Fibroblast of the aortic adventitia (primary cell): ENCODE measurements at regions not wholly inside any gene's neighbourhood (a gene's known extent, or its start where the extent isn't known, plus 50 kb on each side); places are given as distances from the start of the nearest gene placed in this dataset.

Source experiments
- DNase-seq: peaks from one replicate; pipeline ENCODE4 v3.0.0-alpha.2; 2010; ENCODE audit warnings: low read depth
- H3K4me3 ChIP-seq: 2 replicates; pipeline ENCODE4 v1.5.1; 2011; ENCODE audit warnings: low read depth, mild to moderate bottlenecking, control low read depth, low read length, moderate library complexity
- TF ChIP-seq, protein P1 (sequence below): IDR thresholded peaks from 2 replicates; pipeline ENCODE4 v1.5.1; 2011; ENCODE audit warnings: mild to moderate bottlenecking, low read length, control low read depth, inconsistent platforms; ENCODE audit not compliant: insufficient read depth

DNA sequence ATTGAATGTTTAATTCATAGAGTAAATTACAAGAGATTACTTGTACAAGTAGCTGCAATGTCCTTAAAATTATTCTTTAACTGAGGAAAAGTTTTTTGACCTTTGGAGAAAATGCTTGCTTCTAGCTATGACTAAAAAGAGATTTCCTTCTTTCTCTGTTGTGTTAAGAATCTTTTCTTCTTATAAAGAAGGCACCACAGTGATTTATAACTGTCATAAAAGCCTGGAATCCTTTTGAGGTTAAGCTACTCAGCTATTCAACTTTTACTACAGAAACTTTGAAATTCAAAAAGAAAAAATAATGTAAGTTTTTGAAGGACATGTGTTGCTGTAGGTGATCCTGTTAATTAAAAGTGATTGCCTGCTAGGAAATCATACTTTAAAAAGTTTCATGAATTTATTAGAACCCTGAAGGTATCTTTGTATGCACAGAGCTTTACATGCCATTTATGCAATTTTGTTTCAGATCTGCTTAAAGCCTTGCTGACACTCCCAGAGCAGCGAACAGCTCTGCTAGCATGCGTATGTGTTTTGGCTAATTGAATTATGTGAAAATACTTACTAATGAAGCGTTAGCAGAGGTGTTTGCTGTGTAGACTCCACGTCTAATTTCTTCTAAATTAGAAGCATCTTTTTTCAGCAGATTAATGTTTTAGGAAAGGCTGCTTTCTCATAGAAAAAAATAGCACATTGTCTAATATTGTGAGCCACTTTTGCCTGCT is 94.7 kb upstream of the SMYD2 start:
- no peak overlapping the region for H3K4me3 ChIP-seq
- TF ChIP-seq, protein P1, sequence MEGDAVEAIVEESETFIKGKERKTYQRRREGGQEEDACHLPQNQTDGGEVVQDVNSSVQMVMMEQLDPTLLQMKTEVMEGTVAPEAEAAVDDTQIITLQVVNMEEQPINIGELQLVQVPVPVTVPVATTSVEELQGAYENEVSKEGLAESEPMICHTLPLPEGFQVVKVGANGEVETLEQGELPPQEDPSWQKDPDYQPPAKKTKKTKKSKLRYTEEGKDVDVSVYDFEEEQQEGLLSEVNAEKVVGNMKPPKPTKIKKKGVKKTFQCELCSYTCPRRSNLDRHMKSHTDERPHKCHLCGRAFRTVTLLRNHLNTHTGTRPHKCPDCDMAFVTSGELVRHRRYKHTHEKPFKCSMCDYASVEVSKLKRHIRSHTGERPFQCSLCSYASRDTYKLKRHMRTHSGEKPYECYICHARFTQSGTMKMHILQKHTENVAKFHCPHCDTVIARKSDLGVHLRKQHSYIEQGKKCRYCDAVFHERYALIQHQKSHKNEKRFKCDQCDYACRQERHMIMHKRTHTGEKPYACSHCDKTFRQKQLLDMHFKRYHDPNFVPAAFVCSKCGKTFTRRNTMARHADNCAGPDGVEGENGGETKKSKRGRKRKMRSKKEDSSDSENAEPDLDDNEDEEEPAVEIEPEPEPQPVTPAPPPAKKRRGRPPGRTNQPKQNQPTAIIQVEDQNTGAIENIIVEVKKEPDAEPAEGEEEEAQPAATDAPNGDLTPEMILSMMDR: no peak
- DNase-seq: no peak

DNA sequence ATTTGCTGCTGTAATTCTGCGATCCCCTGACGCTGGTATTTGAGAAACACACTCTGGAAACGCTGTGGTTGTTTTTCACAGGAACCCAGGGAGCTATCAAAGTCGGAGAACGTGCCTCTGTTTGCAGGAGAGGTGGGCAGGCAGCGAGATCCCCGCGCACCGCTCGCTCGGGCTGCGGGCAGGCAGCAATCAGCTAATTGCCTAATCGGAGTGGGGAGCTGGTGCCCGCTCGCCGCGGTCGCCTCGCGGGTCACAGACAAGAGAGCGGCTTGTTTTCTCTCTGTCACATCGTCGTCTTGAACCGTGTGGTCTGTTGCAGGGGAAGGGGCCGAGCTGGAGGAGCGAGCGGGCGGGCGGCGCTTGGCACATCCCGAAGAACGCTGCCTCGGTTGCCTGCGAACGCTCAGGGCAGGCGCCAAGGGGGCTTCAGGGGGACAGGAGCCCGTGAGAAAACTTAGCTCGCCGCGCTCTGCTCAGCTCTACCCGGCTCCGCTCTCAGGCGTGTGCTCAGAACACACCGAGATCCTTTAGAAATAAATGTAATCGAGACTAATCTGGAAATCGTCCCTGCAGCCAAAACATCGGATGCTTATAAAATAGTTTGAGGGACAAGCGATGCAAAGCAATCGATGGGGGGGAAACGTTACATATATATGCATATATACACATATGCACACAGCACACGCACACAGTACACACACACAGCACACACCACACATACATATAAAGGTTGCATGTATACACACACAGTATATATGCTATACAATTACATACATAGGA is 93.6 kb upstream of the SMYD2 start:
- DNase-seq: no peak
- TF ChIP-seq, protein P1: no peak
- H3K4me3 ChIP-seq: peak overlapping the region; percentile 44

DNA sequence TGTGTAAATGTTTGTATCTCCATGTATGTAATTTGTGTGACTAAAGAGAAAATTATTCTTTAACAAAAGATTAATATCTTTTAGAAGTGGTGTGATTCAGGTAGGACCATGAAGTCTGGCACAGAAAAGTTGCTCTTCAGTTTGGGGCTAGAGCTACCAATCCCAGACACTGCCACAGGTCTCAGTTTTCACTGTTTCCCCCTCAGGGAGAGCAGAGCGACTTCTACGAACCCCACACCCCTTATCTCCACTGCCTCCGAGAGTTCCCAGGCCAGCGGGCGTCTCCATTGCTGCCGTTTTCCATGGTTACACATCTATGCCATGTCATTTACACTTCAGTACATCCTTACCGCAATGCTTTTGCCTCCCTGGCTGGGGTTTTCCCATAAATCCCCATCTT is 93.0 kb upstream of the SMYD2 start:
- no peak overlapping the region for H3K4me3 ChIP-seq
- no peak for DNase-seq
- TF ChIP-seq, protein P1: no peak

DNA sequence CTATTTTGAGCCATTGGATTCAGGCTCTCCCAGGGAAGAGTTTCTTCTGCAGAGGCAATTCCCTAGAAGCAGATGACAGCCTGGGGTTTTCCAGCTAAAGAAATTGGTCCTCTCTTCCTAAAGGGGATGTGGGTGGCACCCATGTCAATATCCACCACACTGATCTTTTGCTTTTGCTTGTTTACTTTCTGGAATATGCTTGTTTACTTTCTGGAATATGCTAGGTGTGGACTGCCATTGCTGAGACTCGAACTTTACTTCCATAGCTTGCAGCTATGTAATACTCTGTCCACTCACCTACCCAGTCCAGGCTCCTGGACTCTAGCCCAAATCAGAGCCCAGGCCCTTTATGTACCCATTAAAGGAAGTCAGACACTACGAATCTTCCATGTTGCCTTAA is 92.1 kb upstream of the SMYD2 start:
- no peak for DNase-seq
- TF ChIP-seq, protein P1: no peak
- no peak overlapping the region for H3K4me3 ChIP-seq

DNA sequence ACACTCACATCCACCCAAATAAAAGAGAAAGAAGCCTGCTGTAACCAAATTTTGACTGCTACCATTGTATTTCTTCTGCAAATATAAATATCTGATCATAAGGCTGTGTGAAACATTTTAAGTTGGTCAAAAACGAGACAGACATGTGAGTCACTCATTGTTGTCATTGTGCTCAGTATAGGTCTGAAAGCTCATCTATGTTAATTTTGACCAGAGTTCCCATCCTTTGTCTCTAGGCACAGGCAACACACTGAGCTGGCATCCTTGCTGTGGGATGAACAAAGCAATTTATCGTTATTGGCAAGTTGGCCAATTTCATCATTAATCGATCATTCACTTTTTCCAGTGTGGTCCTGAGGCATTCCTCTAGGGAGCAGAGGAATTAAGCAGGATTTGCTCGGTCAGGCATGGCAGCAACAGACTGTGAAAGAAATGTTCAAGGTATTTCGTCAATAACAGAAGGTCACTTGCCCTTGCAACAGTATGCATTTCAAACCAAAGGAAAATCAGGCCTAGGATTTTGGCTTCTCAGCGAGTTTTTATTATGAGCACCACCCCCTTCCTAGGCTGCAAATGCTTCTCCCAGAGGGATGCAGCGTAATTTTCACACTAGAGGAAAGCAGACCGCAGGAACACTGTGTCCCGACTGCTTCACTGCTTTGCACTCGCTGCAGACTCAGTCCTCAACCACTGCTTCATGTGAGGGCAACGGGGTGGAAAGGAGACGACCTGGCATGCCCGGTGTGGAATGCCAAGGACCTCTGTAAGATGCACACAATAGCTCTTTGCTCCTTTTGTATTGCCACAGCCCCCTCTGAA is 87.9 kb upstream of the SMYD2 start:
- TF ChIP-seq, protein P1: no peak
- no peak for DNase-seq

DNA sequence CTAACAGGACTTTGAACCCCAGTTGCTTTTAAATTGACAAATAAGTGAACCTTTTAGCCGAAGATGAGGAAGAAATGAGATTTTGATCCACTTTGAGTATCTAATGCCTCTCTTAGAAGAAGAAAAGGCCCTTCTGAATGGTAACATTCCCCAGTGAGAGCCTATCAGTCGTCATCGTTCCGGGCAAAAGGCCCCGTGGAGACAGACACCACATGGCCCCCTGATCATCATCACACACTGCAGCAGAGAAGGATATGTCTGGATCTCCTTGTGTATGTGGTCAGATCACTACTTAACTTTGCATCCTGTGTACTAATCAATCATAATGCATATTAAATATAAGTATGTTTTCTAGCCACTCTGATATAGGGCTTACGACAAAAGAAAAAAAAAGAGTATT is 87.3 kb upstream of the SMYD2 start:
- TF ChIP-seq, protein P1: no peak
- DNase-seq: no peak
- no peak overlapping the region for H3K4me3 ChIP-seq

More for the DNA sequence above, 87.9 kb upstream of the SMYD2 start:
- H3K4me3 ChIP-seq: no peak overlapping the region
